HG03571 (cell line): ENCODE measurements at regions not wholly inside any gene's neighbourhood (a gene's known extent, or its start where the extent isn't known, plus 50 kb on each side); places are given as distances from the start of the nearest gene placed in this dataset.
"Not testable (repeated sequence)": the region's sequence is repeated elsewhere in the genome, so short reads cannot be mapped to it uniquely, and the experiment has no call there.

Experiments
- ATAC-seq: cut with Tn5 transposase; IDR thresholded peaks from one replicate; pipeline ENCODE4 v1.9.1; 2021; ENCODE audit not compliant: unreplicated experiment

GRCh38 chr2:150120326-150120955 is 367.0 kb downstream of the RND3 start:
- no peak for ATAC-seq

- no peak for ATAC-seq
Measured at GRCh38 chr2:150119819-150120218, 367.6 kb downstream of the RND3 start.

GRCh38 chr2:150114089-150114488 is 373.4 kb downstream of the RND3 start:
- ATAC-seq: not testable (repeated sequence)

GRCh38 chr2:150110548-150110947 is 376.9 kb downstream of the RND3 start:
- no peak for ATAC-seq

- ATAC-seq: no peak
Measured at GRCh38 chr2:150109912-150110311, 377.6 kb downstream of the RND3 start.

- no peak for ATAC-seq
Measured at GRCh38 chr2:150109028-150109427, 378.4 kb downstream of the RND3 start.

- ATAC-seq: no peak
Measured at GRCh38 chr2:150107816-150108215, 379.7 kb downstream of the RND3 start.

GRCh38 chr2:150107170-150107569 is 380.3 kb downstream of the RND3 start:
- no peak for ATAC-seq

- no peak for ATAC-seq
Measured at GRCh38 chr2:150101947-150102346, 385.5 kb downstream of the RND3 start.

GRCh38 chr2:150100834-150101233 is 386.6 kb downstream of the RND3 start:
- ATAC-seq: no peak

GRCh38 chr2:150100336-150100735 is 387.1 kb downstream of the RND3 start:
- no peak for ATAC-seq

GRCh38 chr2:150099805-150100204 is 387.7 kb downstream of the RND3 start:
- ATAC-seq: no peak

GRCh38 chr2:150097901-150098531 is 389.5 kb downstream of the RND3 start:
- no peak for ATAC-seq

GRCh38 chr2:150097402-150097801 is 390.1 kb downstream of the RND3 start:
- no peak for ATAC-seq

GRCh38 chr2:150095361-150096095 is 391.9 kb downstream of the RND3 start:
- ATAC-seq: no peak

- ATAC-seq: no peak
Measured at GRCh38 chr2:150091846-150092245, 395.6 kb downstream of the RND3 start.

- no peak for ATAC-seq
Measured at GRCh38 chr2:150090031-150090430, 397.4 kb downstream of the RND3 start.

- no peak for ATAC-seq
Measured at GRCh38 chr2:150088538-150088937, 398.9 kb downstream of the RND3 start.

- no peak for ATAC-seq
Measured at GRCh38 chr2:150085478-150085877, 402.0 kb downstream of the RND3 start.

GRCh38 chr2:150081775-150082481 is 405.5 kb downstream of the RND3 start:
- ATAC-seq: no peak

- ATAC-seq: no peak
Measured at GRCh38 chr2:150076281-150076680, 411.2 kb downstream of the RND3 start.

GRCh38 chr2:150075831-150076230 is 411.6 kb downstream of the RND3 start:
- no peak for ATAC-seq
